HPDE6-E6E7 (cell line): ENCODE measurements at regions not wholly inside any gene's neighbourhood (a gene's known extent, or its start where the extent isn't known, plus 50 kb on each side); places are given as distances from the start of the nearest gene placed in this dataset.
A peak's percentile ranks its signal among the peaks of the same experiment; 100 is the strongest.
"Not testable (repeated sequence)": the region's sequence is repeated elsewhere in the genome, so short reads cannot be mapped to it uniquely, and the experiment has no call there.

Source experiments
- DNase-seq: peaks from one replicate; pipeline ENCODE4 v3.0.0; 2011; ENCODE audit warnings: missing footprints; ENCODE audit errors: extremely low spot score

- DNase-seq: not testable (repeated sequence)
Measured at GRCh38 chr2:138315619-138316018, 186.0 kb upstream of the SPOPL start.

GRCh38 chr2:138319616-138320015 lies 182.0 kb upstream of the SPOPL start:
- no peak for DNase-seq

DNA sequence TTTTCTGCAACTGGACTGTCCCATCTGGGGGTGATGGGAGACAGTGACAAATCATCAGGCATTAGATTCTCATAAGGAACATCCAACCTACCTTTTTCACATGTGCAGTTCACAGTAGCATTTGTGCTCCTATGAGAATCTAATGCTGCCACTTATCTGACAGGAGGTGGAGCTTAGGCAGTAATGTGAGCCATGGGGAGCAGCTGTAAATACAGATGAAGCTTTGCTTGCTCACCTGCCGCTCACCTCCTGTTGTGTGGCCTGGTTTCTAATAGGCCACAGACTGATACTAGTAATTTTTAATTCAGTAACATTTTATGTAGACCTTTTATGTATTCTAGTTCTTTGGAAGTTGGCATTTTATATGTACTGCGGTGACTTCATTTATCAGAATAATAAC lies 180.1 kb upstream of the SPOPL start:
- DNase-seq: no peak

GRCh38 chr2:138323382-138324067 lies 178.0 kb upstream of the SPOPL start:
- no peak for DNase-seq

DNA sequence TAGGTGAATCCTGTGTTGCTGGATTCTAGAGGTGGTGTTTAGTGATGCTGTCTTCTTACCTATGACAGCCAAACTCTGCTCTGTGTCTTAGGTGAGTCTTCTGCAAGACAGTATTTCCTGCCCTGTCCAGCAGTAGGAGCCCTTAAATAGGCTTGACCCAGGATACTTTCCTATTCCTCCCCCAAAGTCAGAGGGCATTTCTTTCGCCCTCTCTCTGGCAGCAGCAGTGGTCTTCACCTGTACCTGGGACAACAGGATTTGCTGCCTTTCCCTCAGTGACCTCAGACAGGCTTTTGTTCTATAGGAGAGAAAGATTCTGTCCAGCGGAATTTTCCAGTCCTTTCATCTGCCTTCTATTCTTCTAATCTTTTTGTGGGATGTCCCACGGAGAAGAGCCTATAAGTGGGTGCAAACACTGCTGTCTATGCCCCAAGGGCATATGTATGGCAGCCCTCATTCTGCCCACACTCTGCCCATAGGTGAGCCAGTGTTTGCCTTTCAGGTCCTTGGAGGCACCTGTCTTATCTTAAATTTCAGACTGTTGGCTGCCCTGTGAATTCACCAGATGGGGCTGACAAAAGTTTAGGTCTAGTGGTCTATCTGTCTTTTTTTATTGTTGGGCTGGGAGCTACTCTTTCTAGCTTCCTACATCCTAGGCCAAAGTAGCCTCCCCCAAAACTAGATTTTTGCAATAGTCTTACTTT lies 177.3 kb upstream of the SPOPL start:
- DNase-seq: no peak

GRCh38 chr2:138327967-138328366 lies 173.6 kb upstream of the SPOPL start:
- no peak for DNase-seq

- no peak for DNase-seq
Measured at GRCh38 chr2:138329162-138329561, 172.4 kb upstream of the SPOPL start.

- no peak for DNase-seq
Measured at GRCh38 chr2:138329591-138329990, 172.0 kb upstream of the SPOPL start.

GRCh38 chr2:138333121-138333520 lies 168.4 kb upstream of the SPOPL start:
- DNase-seq: no peak

- no peak for DNase-seq
Measured at GRCh38 chr2:138333677-138334076, 167.9 kb upstream of the SPOPL start.

- DNase-seq: no peak
Measured at GRCh38 chr2:138334323-138334722, 167.2 kb upstream of the SPOPL start.

GRCh38 chr2:138335036-138335435 lies 166.5 kb upstream of the SPOPL start:
- no peak for DNase-seq

GRCh38 chr2:138336146-138336545 lies 165.4 kb upstream of the SPOPL start:
- no peak for DNase-seq

GRCh38 chr2:138355244-138355643 lies 146.3 kb upstream of the SPOPL start:
- no peak for DNase-seq

DNA sequence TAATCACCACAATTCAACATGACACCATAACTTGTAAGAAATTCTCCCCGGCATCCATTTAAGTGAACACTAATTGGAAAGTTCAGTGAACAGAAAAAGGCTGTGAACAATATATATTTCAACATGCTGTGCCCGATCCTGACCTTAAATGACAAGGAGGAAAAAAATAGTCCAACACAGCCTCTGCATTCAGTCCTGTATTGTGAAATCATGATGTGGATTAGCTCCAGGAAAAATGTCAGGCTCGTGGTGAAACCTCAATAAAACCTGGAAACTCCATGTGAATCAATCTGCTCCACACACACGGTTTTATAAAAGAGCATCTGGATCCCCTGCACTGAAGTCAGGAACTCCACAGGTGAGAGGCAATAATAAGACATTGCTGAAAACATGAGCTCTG lies 145.4 kb upstream of the SPOPL start:
- no peak for DNase-seq

DNA sequence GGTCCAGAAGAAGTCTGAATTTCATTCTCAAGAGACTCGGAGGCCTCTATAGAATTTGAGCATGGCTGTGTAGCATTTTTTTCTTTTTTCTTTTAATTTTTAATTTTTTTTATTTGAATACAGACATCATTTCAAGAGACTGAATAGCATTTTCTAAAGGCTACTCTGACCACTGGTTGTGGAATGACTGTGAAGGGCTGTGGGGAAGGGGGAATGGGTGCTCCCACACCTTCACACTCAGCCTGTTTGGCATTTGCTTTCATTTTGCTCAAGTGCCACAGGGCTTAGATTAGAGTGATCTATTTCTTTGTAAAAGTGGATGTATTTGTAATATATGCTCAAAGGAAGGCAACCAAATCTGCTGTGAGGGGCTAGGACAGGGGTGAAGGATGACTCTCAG lies 142.0 kb upstream of the SPOPL start:
- no peak for DNase-seq

GRCh38 chr2:138364554-138365162 lies 136.9 kb upstream of the SPOPL start:
- no peak for DNase-seq

DNA sequence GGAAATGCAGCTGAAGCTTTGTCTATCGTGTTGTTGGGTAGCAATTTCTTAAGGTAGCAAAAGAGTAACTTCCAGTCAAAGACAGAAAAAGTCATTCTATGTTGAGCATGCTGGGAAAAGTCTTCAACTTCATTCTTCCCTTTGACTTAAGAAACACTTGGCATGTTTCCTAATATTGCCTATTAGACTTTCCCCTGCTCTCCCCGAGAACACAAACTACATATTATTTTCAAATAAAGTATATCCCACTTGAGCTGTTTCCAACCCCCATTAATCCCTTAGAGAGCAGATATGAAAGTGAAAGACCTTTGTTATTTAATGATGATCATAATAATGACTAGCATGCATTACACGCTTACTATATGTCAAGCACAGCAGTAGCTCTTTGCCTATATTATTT lies 136.0 kb upstream of the SPOPL start:
- DNase-seq: no peak

DNA sequence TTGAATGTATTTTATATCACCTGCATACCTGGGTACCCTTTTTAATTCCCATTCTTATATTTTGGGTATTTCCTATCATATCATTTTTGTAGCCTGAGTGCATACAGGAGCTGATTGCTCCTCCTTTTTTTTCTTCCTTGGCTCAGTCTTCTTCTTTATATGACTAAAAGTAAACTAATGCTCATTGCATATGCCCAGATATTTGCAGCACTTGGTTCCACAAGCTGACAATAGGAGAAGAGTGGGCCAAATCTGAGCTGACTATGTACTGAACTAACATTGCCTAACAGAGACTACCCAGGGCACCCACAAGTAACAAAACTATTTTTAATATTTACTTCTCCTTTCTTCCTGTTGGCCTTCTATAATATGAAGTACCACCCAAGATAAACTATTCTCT lies 131.7 kb upstream of the SPOPL start:
- no peak for DNase-seq

DNA sequence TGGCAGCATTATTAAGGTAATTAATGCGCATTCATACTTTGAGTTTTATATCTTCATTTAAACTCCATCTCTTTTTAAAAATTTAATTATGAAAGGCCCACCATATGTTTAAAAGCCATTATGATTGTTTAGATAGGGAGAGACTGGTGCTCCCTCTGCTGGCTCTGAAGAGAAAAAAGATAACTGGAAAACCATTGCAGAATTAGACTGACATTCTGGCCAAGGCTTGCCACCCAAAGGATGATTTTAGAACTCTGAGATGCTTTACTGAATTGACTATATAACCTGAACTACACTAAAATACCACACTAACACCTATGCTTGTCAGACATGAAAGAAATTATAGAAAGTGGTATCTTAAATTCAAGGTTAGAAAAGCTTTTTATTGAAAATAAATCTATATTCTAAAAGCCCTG lies 127.6 kb upstream of the SPOPL start:
- peak; percentile 8 for DNase-seq

GRCh38 chr2:138381373-138381772 lies 120.2 kb upstream of the SPOPL start:
- DNase-seq: no peak

DNA sequence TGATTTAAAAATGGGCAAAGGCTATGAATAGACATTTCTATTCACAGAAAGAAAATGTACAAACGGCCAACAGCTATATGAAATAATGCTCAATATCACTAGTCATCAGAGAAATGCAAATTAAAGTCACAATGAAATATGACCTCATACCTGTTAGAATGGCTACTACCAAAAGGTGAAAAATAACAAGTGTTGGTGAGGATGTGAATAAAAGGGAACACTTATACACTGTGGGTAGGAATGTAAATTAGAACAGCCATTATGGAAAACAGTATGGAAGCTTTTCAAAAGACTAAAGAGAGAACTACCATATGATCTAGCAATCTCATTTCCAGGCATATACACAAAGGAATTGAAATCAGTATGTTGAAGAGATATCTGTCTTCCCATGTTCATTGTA lies 118.9 kb upstream of the SPOPL start:
- DNase-seq: no peak

DNA sequence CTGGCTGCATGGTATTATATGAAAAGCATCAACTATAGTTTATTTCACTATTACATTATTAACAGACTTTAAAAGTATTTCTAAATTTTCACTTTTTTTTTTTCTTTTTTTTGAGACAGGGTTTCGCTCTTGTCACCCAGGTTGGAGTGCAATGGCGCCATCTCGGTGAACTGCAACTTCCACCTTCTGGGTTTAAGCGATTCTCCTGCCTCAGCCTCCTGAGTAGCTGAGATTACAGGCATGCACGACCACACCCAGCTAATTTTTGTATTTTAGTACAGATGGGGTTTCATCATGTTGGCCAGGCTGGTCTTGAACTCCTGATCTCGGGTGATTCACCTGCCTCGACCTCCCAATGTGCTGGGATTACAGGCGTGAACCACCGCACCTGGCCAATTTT lies 115.4 kb upstream of the SPOPL start:
- DNase-seq: not testable (repeated sequence)
